Keratinocyte (primary cell): ENCODE measurements at regions not wholly inside any gene's neighbourhood (a gene's known extent, or its start where the extent isn't known, plus 50 kb on each side); places are given as distances from the start of the nearest gene placed in this dataset.

Experiments used
- DNase-seq: peaks from one replicate; pipeline ENCODE4 v3.0.0-alpha.2; 2011; ENCODE audit warnings: low read depth, missing footprints, low spot score
- FAIRE-seq: peaks from 2 replicates; lab custom pipeline; 2011; peaks lifted over from hg19 to GRCh38; lab: Jason Lieb, UNC
- H2AFZ ChIP-seq: 2 replicates; pipeline ENCODE4 v1.6.0; 2012; ENCODE audit warnings: low read length, control low read depth, inconsistent platforms; ENCODE audit not compliant: control insufficient read depth
- H3K27ac ChIP-seq: 2 replicates; pipeline ENCODE4 v1.5.1; 2011; ENCODE audit warnings: low read length; ENCODE audit not compliant: control insufficient read depth, insufficient read depth
- H3K27me3 ChIP-seq: 3 replicates; pipeline ENCODE4 v1.6.0; 2011; ENCODE audit warnings: low read length; ENCODE audit not compliant: control insufficient read depth, insufficient read depth; ENCODE audit errors: extremely low read depth
- H3K36me3 ChIP-seq, 2 experiments: 2 replicates in 1 of 2; 3 replicates in 1 of 2; pipeline ENCODE4 v1.5.1; 2011; ENCODE audit warnings: low read length in 2 of 2, mild to moderate bottlenecking in 1 of 2; ENCODE audit not compliant: control insufficient read depth in 2 of 2, insufficient read depth in 2 of 2; ENCODE audit errors: extremely low read depth in 1 of 2
- H3K4me1 ChIP-seq: 3 replicates; pipeline ENCODE4 v1.5.1; 2011; ENCODE audit warnings: low read length; ENCODE audit not compliant: control insufficient read depth, insufficient read depth; ENCODE audit errors: extremely low read depth
- H3K4me2 ChIP-seq: 3 replicates; pipeline ENCODE4 v1.6.0; 2011; ENCODE audit warnings: low read depth, low read length; ENCODE audit not compliant: control insufficient read depth, insufficient read depth; ENCODE audit errors: extremely low read depth
- H3K4me3 ChIP-seq, 3 experiments: fragments of 200-600 bp in 1 of 3; sonication (generic) in 1 of 3; 2 replicates in 2 of 3; 3 replicates in 1 of 3; pipeline ENCODE4 v1.5.1; 2011 to 2016; ENCODE audit warnings: low read length in 3 of 3, mild to moderate bottlenecking in 3 of 3, control low read depth in 2 of 3, inconsistent platforms in 1 of 3, low read depth in 1 of 3, mixed read lengths in 1 of 3, mixed run types in 1 of 3, moderate library complexity in 1 of 3; ENCODE audit not compliant: control insufficient read depth in 2 of 3, insufficient read depth in 2 of 3; ENCODE audit errors: extremely low read depth in 1 of 3
- H3K79me2 ChIP-seq: 2 replicates; pipeline ENCODE4 v1.6.0; 2012; ENCODE audit warnings: low read length; ENCODE audit not compliant: control insufficient read depth, insufficient read depth
- H3K9ac ChIP-seq: 3 replicates; pipeline ENCODE4 v1.6.0; 2011; ENCODE audit warnings: low read length; ENCODE audit not compliant: control insufficient read depth, insufficient read depth; ENCODE audit errors: extremely low read depth
- H3K9me1 ChIP-seq: 3 replicates; pipeline ENCODE4 v1.6.0; 2011; ENCODE audit warnings: low read length; ENCODE audit not compliant: control insufficient read depth, insufficient read depth; ENCODE audit errors: extremely low read depth
- H3K9me3 ChIP-seq: 2 replicates; pipeline ENCODE4 v1.5.1; 2012; ENCODE audit warnings: low read depth, low read length; ENCODE audit not compliant: control insufficient read depth
- H4K20me1 ChIP-seq: 3 replicates; pipeline ENCODE4 v1.6.0; 2011; ENCODE audit warnings: low read length; ENCODE audit not compliant: control insufficient read depth, insufficient read depth; ENCODE audit errors: extremely low read depth
- EZH2 ChIP-seq: IDR thresholded peaks from one replicate; pipeline ENCODE4 v1.6.1; 2012; ENCODE audit warnings: inconsistent platforms, mild to moderate bottlenecking, low read length, moderate library complexity
- dilution Hi-C: fragments of 300-500 bp; cut with MboI; formaldehyde crosslinking; loops from one replicate; pipeline ENCODE4 v1.7.0; 2020; ENCODE audit warnings: low sequenced_read_pairs; ENCODE audit not compliant: extremely low pct_ligation_motif_present
- TF ChIP-seq, protein P1 (sequence below), 3 experiments: IDR thresholded peaks in 1 of 3; conservative IDR thresholded peaks in 1 of 3; optimal IDR thresholded peaks in 1 of 3; 2 replicates in 2 of 3; 3 replicates in 1 of 3; pipeline versions ENCODE3 to v1.5.1; 2011; ENCODE audit warnings: low read length in 3 of 3, mild to moderate bottlenecking in 3 of 3, moderate library complexity in 2 of 3, control low read depth in 1 of 3, inconsistent platforms in 1 of 3; ENCODE audit not compliant: insufficient read depth in 2 of 3; ENCODE audit errors: extremely low read depth in 1 of 3

GRCh38 chr6:106882138-106882537, 92.4 kb downstream of the CD24 start:
- no peak overlapping the region for H2AFZ ChIP-seq
- H3K79me2 ChIP-seq, result no peaks in the 10 kb centered on the region
- H3K27ac ChIP-seq, result no peak overlapping the region
- no peaks in the 10 kb centered on the region for H3K27me3 ChIP-seq
- H3K36me3 ChIP-seq, result no peaks in the 10 kb centered on the region
- H3K4me2 ChIP-seq, result no peak overlapping the region
- FAIRE-seq, result no peak
- dilution Hi-C loops, result no loop called here
- peaks cover 21% of the 10 kb centered on the region for H3K4me1 ChIP-seq
- no peak overlapping the region for H3K4me3 ChIP-seq
- no peaks in the 10 kb centered on the region for H4K20me1 ChIP-seq
- DNase-seq, result no peak
- no peaks in the 10 kb centered on the region for H3K9me1 ChIP-seq
- H3K9me3 ChIP-seq, result no peaks in the 10 kb centered on the region
- TF ChIP-seq, protein P1, sequence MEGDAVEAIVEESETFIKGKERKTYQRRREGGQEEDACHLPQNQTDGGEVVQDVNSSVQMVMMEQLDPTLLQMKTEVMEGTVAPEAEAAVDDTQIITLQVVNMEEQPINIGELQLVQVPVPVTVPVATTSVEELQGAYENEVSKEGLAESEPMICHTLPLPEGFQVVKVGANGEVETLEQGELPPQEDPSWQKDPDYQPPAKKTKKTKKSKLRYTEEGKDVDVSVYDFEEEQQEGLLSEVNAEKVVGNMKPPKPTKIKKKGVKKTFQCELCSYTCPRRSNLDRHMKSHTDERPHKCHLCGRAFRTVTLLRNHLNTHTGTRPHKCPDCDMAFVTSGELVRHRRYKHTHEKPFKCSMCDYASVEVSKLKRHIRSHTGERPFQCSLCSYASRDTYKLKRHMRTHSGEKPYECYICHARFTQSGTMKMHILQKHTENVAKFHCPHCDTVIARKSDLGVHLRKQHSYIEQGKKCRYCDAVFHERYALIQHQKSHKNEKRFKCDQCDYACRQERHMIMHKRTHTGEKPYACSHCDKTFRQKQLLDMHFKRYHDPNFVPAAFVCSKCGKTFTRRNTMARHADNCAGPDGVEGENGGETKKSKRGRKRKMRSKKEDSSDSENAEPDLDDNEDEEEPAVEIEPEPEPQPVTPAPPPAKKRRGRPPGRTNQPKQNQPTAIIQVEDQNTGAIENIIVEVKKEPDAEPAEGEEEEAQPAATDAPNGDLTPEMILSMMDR (optimal IDR thresholded peaks at IDR 0.05 in 1 of 3, IDR thresholded peaks at IDR 0.05 in 1 of 3, conservative IDR thresholded peaks at IDR 0.05 in 1 of 3; ENCODE audit: extremely low read depth in 1 of 3, insufficient read depth in 2 of 3, low read length in 3 of 3), result no peak
- no peak for TF ChIP-seq EZH2
- H3K9ac ChIP-seq, result no peak overlapping the region

GRCh38 chr6:106880952-106881351, 93.6 kb downstream of the CD24 start:
- Histone ChIP-seq H3K9me1 (no peaks in the 10 kb centered on the region), H3K4me2 (no peak overlapping the region), H3K79me2 (no peaks in the 10 kb centered on the region), H3K27ac (no peak overlapping the region), H3K36me3 (no peaks in the 10 kb centered on the region), H3K4me1 (peaks cover 14% of the 10 kb centered on the region), H3K4me3 (no peak overlapping the region), H3K27me3 (no peaks in the 10 kb centered on the region), H2AFZ (no peak overlapping the region), H4K20me1 (no peaks in the 10 kb centered on the region), H3K9ac (no peak overlapping the region), H3K9me3 (no peaks in the 10 kb centered on the region)
- DNase-seq (no peak), FAIRE-seq (no peak)
- TF ChIP-seq, protein P1 (optimal IDR thresholded peaks at IDR 0.05 in 1 of 3, IDR thresholded peaks at IDR 0.05 in 1 of 3, conservative IDR thresholded peaks at IDR 0.05 in 1 of 3; ENCODE audit: extremely low read depth in 1 of 3, insufficient read depth in 2 of 3, low read length in 3 of 3), result no peak
- no peak for TF ChIP-seq EZH2
- dilution Hi-C loops, result no loop called here
